ENCODE measurements at regions not wholly inside any gene's neighbourhood (a gene's known extent, or its start where the extent isn't known, plus 50 kb on each side); places are given as distances from the start of the nearest gene placed in this dataset.
A peak's percentile ranks its signal among the peaks of the same experiment; 100 is the strongest.

DNA sequence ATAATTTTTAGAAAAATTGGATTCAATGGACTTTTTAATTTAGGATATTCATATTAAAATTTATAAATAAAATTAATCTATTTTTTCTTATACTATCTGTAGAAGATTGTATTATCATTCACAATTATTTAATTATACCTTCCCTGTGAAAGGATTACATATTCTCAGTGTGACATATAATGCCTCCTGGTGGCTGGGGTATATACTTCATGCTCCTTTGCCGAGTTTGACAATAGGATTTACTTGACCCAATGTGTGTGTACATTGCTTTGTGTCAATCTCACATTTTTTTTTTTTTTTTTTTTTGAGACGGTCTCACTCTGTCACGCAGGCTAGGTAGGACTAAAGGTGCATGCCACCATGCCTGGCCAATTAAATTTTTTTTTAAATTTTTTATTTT, 230.0 kb upstream of the CHD6 start:
- no peaks in the 10 kb centered on the region for H4K20me1 ChIP-seq (ENCODE audit: insufficient read depth)
- H3K27me3 ChIP-seq (ENCODE audit: insufficient read depth, low read depth), result no peaks in the 10 kb centered on the region
- no peak overlapping the region for H3K4me2 ChIP-seq
- no peak overlapping the region for H2AFZ ChIP-seq (ENCODE audit: low read depth)
- TF ChIP-seq, protein P1, sequence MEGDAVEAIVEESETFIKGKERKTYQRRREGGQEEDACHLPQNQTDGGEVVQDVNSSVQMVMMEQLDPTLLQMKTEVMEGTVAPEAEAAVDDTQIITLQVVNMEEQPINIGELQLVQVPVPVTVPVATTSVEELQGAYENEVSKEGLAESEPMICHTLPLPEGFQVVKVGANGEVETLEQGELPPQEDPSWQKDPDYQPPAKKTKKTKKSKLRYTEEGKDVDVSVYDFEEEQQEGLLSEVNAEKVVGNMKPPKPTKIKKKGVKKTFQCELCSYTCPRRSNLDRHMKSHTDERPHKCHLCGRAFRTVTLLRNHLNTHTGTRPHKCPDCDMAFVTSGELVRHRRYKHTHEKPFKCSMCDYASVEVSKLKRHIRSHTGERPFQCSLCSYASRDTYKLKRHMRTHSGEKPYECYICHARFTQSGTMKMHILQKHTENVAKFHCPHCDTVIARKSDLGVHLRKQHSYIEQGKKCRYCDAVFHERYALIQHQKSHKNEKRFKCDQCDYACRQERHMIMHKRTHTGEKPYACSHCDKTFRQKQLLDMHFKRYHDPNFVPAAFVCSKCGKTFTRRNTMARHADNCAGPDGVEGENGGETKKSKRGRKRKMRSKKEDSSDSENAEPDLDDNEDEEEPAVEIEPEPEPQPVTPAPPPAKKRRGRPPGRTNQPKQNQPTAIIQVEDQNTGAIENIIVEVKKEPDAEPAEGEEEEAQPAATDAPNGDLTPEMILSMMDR (conservative IDR thresholded peaks at IDR 0.05; ENCODE audit: low read depth, low read length), result peak; percentile 37; the same call in 1 of the 2 replicates
- H3K4me3 ChIP-seq (IDR thresholded peaks at IDR 0.05; ENCODE audit: insufficient read depth, low read depth, low read length), result no peak overlapping the region
- H3K79me2 ChIP-seq (ENCODE audit: insufficient read depth, low read depth), result no peaks in the 10 kb centered on the region
- no peaks in the 10 kb centered on the region for H3K4me1 ChIP-seq (ENCODE audit: low read depth, poor library complexity, severe bottlenecking)
- H3K27ac ChIP-seq, result no peak overlapping the region
- H3K9ac ChIP-seq, result no peak overlapping the region
- H3K36me3 ChIP-seq (ENCODE audit: insufficient read depth), result no peaks in the 10 kb centered on the region

DNA sequence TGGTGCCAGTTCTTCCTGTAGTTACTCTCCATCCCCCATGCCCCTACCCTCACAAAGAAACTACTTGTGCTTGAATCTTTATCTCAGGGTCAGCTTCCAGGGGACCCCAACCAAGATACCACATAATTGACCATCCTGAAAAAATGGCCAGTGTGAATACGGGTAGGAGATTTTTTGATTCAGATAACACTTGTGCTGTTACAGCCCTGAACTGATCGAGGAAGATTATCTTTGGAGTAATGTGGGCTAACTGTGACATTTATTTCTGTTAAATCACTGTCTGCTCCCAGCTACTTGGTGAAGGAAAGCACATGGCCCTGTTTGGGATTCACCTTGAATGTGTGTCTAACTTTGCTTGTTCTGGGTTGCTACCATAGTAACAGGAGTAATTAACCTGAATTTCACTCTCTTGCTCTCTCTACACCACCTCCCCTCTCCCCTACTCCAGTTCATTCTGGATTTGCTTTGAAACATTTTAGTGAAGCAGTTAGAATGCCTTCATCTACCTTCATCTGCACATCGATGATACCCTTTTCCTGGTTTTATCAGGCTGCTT, 219.6 kb upstream of the CHD6 start:
- H4K20me1 ChIP-seq (ENCODE audit: insufficient read depth), result no peaks in the 10 kb centered on the region
- H3K27ac ChIP-seq, result no peak overlapping the region
- no peak overlapping the region for H3K4me3 ChIP-seq (IDR thresholded peaks at IDR 0.05; ENCODE audit: insufficient read depth, low read depth, low read length)
- H3K27me3 ChIP-seq (ENCODE audit: insufficient read depth, low read depth), result no peaks in the 10 kb centered on the region
- no peak overlapping the region for H3K9ac ChIP-seq
- TF ChIP-seq, protein P1 (conservative IDR thresholded peaks at IDR 0.05; ENCODE audit: low read depth, low read length), result no peak
- no peaks in the 10 kb centered on the region for H3K4me1 ChIP-seq (ENCODE audit: low read depth, poor library complexity, severe bottlenecking)
- H3K36me3 ChIP-seq (ENCODE audit: insufficient read depth), result no peaks in the 10 kb centered on the region
- H2AFZ ChIP-seq (ENCODE audit: low read depth), result no peak overlapping the region
- H3K79me2 ChIP-seq (ENCODE audit: insufficient read depth, low read depth), result no peaks in the 10 kb centered on the region
- H3K4me2 ChIP-seq, result no peak overlapping the region

DNA sequence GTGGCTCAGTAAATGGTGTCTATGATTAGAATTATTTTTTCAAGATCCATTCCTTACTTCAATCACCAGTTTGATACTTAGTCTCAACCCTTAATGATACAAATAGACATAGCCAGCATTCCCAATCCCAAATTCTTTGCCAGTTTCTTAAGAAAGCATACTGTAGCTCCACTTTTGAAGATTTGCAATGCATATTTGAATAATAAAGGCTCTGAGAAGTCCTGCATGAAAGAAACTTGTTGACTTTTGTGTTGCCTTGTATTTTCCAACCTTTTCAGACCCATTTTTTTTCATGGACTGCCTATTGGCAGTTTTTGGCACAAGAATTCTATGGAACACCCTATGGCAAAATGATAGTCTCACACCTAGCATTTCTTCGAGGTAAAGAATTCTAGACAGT, 215.6 kb upstream of the CHD6 start:
- Histone ChIP-seq H3K4me2 (no peak overlapping the region), H3K79me2 (ENCODE audit: insufficient read depth, low read depth) (no peaks in the 10 kb centered on the region), H3K4me1 (ENCODE audit: low read depth, poor library complexity, severe bottlenecking) (no peaks in the 10 kb centered on the region), H3K27ac (no peak overlapping the region), H2AFZ (ENCODE audit: low read depth) (no peak overlapping the region), H3K9ac (no peak overlapping the region), H3K36me3 (ENCODE audit: insufficient read depth) (no peaks in the 10 kb centered on the region), H4K20me1 (ENCODE audit: insufficient read depth) (no peaks in the 10 kb centered on the region), H3K4me3 (IDR thresholded peaks at IDR 0.05; ENCODE audit: insufficient read depth, low read depth, low read length) (no peak overlapping the region), H3K27me3 (ENCODE audit: insufficient read depth, low read depth) (no peaks in the 10 kb centered on the region)
- TF ChIP-seq, protein P1 (conservative IDR thresholded peaks at IDR 0.05; ENCODE audit: low read depth, low read length), result no peak

DNA sequence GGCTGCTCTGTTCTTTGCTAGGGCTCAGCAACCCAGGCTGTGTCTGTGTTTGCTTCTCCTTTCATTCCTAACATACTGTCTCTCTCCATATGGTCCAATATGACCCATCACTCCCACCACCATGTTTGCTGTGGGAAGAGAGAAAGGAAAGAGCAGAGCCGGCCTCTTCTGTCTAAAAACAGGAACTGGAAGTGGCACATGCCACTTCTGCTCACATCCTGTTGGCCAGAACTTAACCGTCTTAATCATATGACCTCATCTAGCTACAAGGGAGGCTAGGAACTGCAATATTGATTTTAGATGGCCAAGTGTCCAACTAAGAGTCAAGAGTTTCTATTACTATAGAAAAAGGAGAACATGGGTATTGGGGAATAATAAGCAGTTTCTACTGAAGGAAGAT, 212.5 kb upstream of the CHD6 start:
- Histone ChIP-seq H3K4me1 (ENCODE audit: low read depth, poor library complexity, severe bottlenecking) (no peaks in the 10 kb centered on the region), H3K27me3 (ENCODE audit: insufficient read depth, low read depth) (no peaks in the 10 kb centered on the region), H3K9ac (no peak overlapping the region), H3K36me3 (ENCODE audit: insufficient read depth) (no peaks in the 10 kb centered on the region), H3K79me2 (ENCODE audit: insufficient read depth, low read depth) (no peaks in the 10 kb centered on the region), H3K4me2 (no peak overlapping the region), H3K4me3 (IDR thresholded peaks at IDR 0.05; ENCODE audit: insufficient read depth, low read depth, low read length) (no peak overlapping the region), H2AFZ (ENCODE audit: low read depth) (no peak overlapping the region), H4K20me1 (ENCODE audit: insufficient read depth) (no peaks in the 10 kb centered on the region), H3K27ac (no peak overlapping the region)
- TF ChIP-seq, protein P1 (conservative IDR thresholded peaks at IDR 0.05; ENCODE audit: low read depth, low read length), result no peak
